ENCODE measurements at regions not wholly inside any gene's neighbourhood (a gene's known extent, or its start where the extent isn't known, plus 50 kb on each side); places are given as distances from the start of the nearest gene placed in this dataset.

DNA sequence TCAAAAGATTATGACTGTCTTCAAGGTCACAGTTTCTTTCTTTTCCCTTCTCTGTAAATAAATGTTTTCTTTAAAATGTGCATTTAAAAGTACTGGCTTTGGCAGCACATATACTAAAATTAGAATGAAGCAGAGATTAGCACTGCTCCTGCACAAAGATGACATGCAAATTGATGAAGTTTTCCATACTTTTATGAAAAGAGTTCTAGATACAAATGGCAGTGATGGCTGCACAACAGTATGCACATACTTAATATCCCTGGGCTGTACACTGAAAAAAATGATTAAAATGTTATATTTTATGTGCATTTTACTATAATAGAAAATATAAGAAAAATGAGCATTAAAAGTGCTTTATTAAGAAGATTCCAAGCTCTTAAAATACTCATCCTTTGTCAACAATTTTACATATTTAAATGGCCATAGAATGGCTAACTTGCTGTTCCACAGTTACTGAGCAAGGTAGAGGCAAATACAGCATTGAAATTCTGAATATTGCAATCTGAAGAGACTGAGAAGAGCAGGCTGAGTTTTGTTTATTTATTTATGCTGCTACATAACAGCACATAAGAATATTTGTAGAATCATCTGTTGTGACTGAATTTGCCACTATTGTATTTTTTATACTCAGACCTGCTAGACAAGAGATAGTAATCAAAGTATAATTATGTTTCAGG lies 117.8 kb downstream of the GPR37 start:
- Histone ChIP-seq H2AFZ (ENCODE audit: low read depth, low read length) (no peak overlapping the region), H3K79me2 (ENCODE audit: control insufficient read depth, insufficient read depth, low read length) (no peaks in the 10 kb centered on the region), H4K20me1 (replicated peaks; ENCODE audit: control insufficient read depth, insufficient read depth, low read length) (no peaks in the 10 kb centered on the region), H3K4me2 (ENCODE audit: insufficient read depth, low read length) (no peak overlapping the region), H3K9me3 (replicated peaks; ENCODE audit: control insufficient read depth, insufficient read depth, low read depth, low read length) (no peaks in the 10 kb centered on the region; the same call in 1 of the 2 replicates), H3K27ac (ENCODE audit: extremely low read depth, low read depth, low read length) (no peak overlapping the region), H3K4me3 (no peak overlapping the region), H3K9ac (ENCODE audit: insufficient read depth in 1 of 2, low read depth in 2 of 2, low read length in 2 of 2) (no peak overlapping the region), H3K4me1 (replicated peaks in 1 of 2; ENCODE audit: control insufficient read depth in 2 of 2, insufficient read depth in 2 of 2, low read length in 2 of 2) (no peaks in the 10 kb centered on the region), H3K36me3 (ENCODE audit: control insufficient read depth, insufficient read depth, low read length) (no peaks in the 10 kb centered on the region), H3K27me3 (ENCODE audit: control insufficient read depth in 2 of 2, insufficient read depth in 2 of 2, low read length in 2 of 2) (no peaks in the 10 kb centered on the region), H3K9me1 (ENCODE audit: control insufficient read depth, insufficient read depth, low read length) (no peaks in the 10 kb centered on the region)
- POLR2A ChIA-PET, result no interaction called here
- ATAC-seq, result no peak
- no peak for FAIRE-seq
- intact Hi-C loops (cut with micrococcal nuclease), result no loop called here
- BruUV-seq (replicated peaks), result no TSS peak
- TF ChIP-seq TEAD4 (IDR thresholded peaks at IDR 0.05; ENCODE audit: low read length) (no peak), TEAD4 (CRISPR knock-in tag; IDR thresholded peaks at IDR 0.05; ENCODE audit: borderline replicate concordance) (no peak), ZNF589 (CRISPR knock-in tag; IDR thresholded peaks at IDR 0.05; ENCODE audit: low read depth) (no peak), NFE2 (IDR thresholded peaks at IDR 0.05; ENCODE audit: low read depth) (no peak), MYBL2 (IDR thresholded peaks at IDR 0.05; ENCODE audit: low read depth) (no peak), MYBL2 (CRISPR knock-in tag; IDR thresholded peaks at IDR 0.05; ENCODE audit: borderline replicate concordance) (no peak), ATF7 (IDR thresholded peaks at IDR 0.05) (no peak), CBX1 (IDR thresholded peaks at IDR 0.05; ENCODE audit: low read depth) (no peak), ZC3H11A (IDR thresholded peaks at IDR 0.05; ENCODE audit: low read depth, low read length) (no peak)
- in situ Hi-C loops (cut with MboI), result no loop called here
- CTCF ChIA-PET (ENCODE audit: low intra/inter-chr PET ratio), result no interaction called here
- no peak for DNase-seq (ENCODE audit: extremely low read depth in 1 of 4, low spot score in 3 of 4)

Measured in K562 (cell line).